ENCODE measurements at regions not wholly inside any gene's neighbourhood (a gene's known extent, or its start where the extent isn't known, plus 50 kb on each side); places are given as distances from the start of the nearest gene placed in this dataset.

- TF ChIP-seq, protein P1, sequence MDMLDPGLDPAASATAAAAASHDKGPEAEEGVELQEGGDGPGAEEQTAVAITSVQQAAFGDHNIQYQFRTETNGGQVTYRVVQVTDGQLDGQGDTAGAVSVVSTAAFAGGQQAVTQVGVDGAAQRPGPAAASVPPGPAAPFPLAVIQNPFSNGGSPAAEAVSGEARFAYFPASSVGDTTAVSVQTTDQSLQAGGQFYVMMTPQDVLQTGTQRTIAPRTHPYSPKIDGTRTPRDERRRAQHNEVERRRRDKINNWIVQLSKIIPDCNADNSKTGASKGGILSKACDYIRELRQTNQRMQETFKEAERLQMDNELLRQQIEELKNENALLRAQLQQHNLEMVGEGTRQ (CRISPR knock-in tag; IDR thresholded peaks at IDR 0.05): no peak
- TF ChIP-seq E2F5 (CRISPR knock-in tag; IDR thresholded peaks at IDR 0.05): no peak
Observed at GRCh38 chr5:174825587-174825986, 101.2 kb downstream of the MSX2 start.

All from WTC11 (cell line).